H9 (cell line): ENCODE measurements at regions not wholly inside any gene's neighbourhood (a gene's known extent, or its start where the extent isn't known, plus 50 kb on each side); places are given as distances from the start of the nearest gene placed in this dataset.
"Not testable (repeated sequence)": the region's sequence is repeated elsewhere in the genome, so short reads cannot be mapped to it uniquely, and the experiment has no call there.

ENCODE experiments used
- DNase-seq: peaks from one replicate; pipeline ENCODE4 v3.0.0-alpha.2; 2017
- H2AFZ ChIP-seq: one replicate; pipeline ENCODE4 v1.6.1; 2013; ENCODE audit warnings: mild to moderate bottlenecking, low read length, control low read depth, moderate library complexity
- H2AK5ac ChIP-seq: 2 replicates; pipeline ENCODE4 v1.6.1; 2013; ENCODE audit warnings: low read length, control low read depth, mixed read lengths; ENCODE audit not compliant: insufficient read length
- H2BK120ac ChIP-seq: one replicate; pipeline ENCODE4 v1.6.1; 2013; ENCODE audit warnings: low read depth, mild to moderate bottlenecking, low read length, control low read depth, inconsistent platforms; ENCODE audit not compliant: poor library complexity, severe bottlenecking
- H2BK12ac ChIP-seq: 2 replicates; pipeline ENCODE4 v1.6.1; 2013; ENCODE audit warnings: low read length, control low read depth, mixed read lengths, low read depth; ENCODE audit not compliant: insufficient read length
- H2BK15ac ChIP-seq: 2 replicates; pipeline ENCODE4 v1.6.1; 2013; ENCODE audit warnings: low read depth, low read length, control low read depth
- H2BK20ac ChIP-seq: one replicate; pipeline ENCODE4 v1.6.1; 2013; ENCODE audit warnings: low read depth, mild to moderate bottlenecking, low read length, control low read depth, inconsistent platforms; ENCODE audit not compliant: poor library complexity, severe bottlenecking
- H2BK5ac ChIP-seq: 2 replicates; pipeline ENCODE4 v1.6.1; 2013; ENCODE audit warnings: low read length, control low read depth, mixed read lengths; ENCODE audit not compliant: insufficient read length
- H3K14ac ChIP-seq: 2 replicates; pipeline ENCODE4 v1.6.1; 2013; ENCODE audit warnings: low read length, control low read depth; ENCODE audit not compliant: insufficient read depth
- H3K18ac ChIP-seq: 2 replicates; pipeline ENCODE4 v1.6.1; 2013; ENCODE audit warnings: low read depth, mild to moderate bottlenecking, mixed read lengths, low read length, control low read depth; ENCODE audit not compliant: insufficient read length
- H3K23ac ChIP-seq: 2 replicates; pipeline ENCODE4 v1.6.1; 2013; ENCODE audit warnings: low read length, control low read depth, mixed read lengths, low read depth; ENCODE audit not compliant: insufficient read length
- H3K23me2 ChIP-seq: 2 replicates; pipeline ENCODE4 v1.6.1; 2013; ENCODE audit warnings: low read depth, mild to moderate bottlenecking, mixed read lengths, low read length, control low read depth; ENCODE audit not compliant: insufficient read length, poor library complexity, severe bottlenecking
- H3K27ac ChIP-seq: 2 replicates; pipeline ENCODE4 v1.5.1; 2013; ENCODE audit warnings: low read length, control low read depth, mixed read lengths, low read depth; ENCODE audit not compliant: insufficient read length
- H3K27me3 ChIP-seq: 2 replicates; pipeline ENCODE4 v1.6.1; 2013; ENCODE audit warnings: low read length, control low read depth, inconsistent platforms; ENCODE audit not compliant: insufficient read depth
- H3K4ac ChIP-seq: 2 replicates; pipeline ENCODE4 v1.6.1; 2013; ENCODE audit warnings: low read depth, mild to moderate bottlenecking, control low read depth, inconsistent platforms, low read length, moderate library complexity
- H3K4me1 ChIP-seq: 2 replicates; pipeline ENCODE4 v1.6.1; 2013; ENCODE audit warnings: low read length, control low read depth, inconsistent platforms; ENCODE audit not compliant: insufficient read depth
- H3K4me2 ChIP-seq: 2 replicates; pipeline ENCODE4 v1.6.1; 2013; ENCODE audit warnings: low read length, control low read depth, mixed read lengths; ENCODE audit not compliant: insufficient read length, insufficient read depth
- H3K56ac ChIP-seq: 2 replicates; pipeline ENCODE4 v1.6.1; 2013; ENCODE audit warnings: low read depth, mild to moderate bottlenecking, mixed read lengths, low read length, control low read depth; ENCODE audit not compliant: insufficient read length
- H3K79me1 ChIP-seq: 2 replicates; pipeline ENCODE4 v1.6.1; 2013; ENCODE audit warnings: low read depth, mild to moderate bottlenecking, moderate library complexity, low read length, control low read depth, inconsistent platforms; ENCODE audit not compliant: insufficient read depth, poor library complexity, severe bottlenecking
- H3K79me2 ChIP-seq: 2 replicates; pipeline ENCODE4 v1.6.1; 2013; ENCODE audit warnings: low read length, control low read depth, inconsistent platforms; ENCODE audit not compliant: insufficient read depth
- H3K9ac ChIP-seq: 2 replicates; pipeline ENCODE4 v1.6.1; 2013; ENCODE audit warnings: low read length, control low read depth, mixed read lengths; ENCODE audit not compliant: insufficient read length; ENCODE audit errors: extremely low read depth
- H3K9me3 ChIP-seq: one replicate; pipeline ENCODE4 v1.6.1; 2013; ENCODE audit warnings: low read depth, low read length, inconsistent platforms; ENCODE audit not compliant: control insufficient read depth
- H3T11ph ChIP-seq: one replicate; pipeline ENCODE4 v1.6.1; 2013; ENCODE audit warnings: mild to moderate bottlenecking, low read length, control low read depth, inconsistent platforms
- H4K20me1 ChIP-seq: one replicate; pipeline ENCODE4 v1.6.1; 2013; ENCODE audit not compliant: control insufficient read depth, insufficient read length, insufficient read depth
- H4K5ac ChIP-seq: 2 replicates; pipeline ENCODE4 v1.6.1; 2013; ENCODE audit warnings: low read depth, mild to moderate bottlenecking, mixed read lengths, low read length, control low read depth; ENCODE audit not compliant: insufficient read length
- H4K8ac ChIP-seq: replicated peaks from 2 replicates; pipeline ENCODE4 v1.6.1; 2013; ENCODE audit warnings: low read length, control low read depth, mixed read lengths, low read depth; ENCODE audit not compliant: insufficient read length
- H4K91ac ChIP-seq: 2 replicates; pipeline ENCODE4 v1.6.1; 2013; ENCODE audit warnings: low read depth, mild to moderate bottlenecking, moderate library complexity, mixed read lengths, low read length, control low read depth; ENCODE audit not compliant: insufficient read length
- H3K27ac Mint-ChIP-seq, 3 experiments: 2 replicates in 2 of 3; 3 replicates in 1 of 3; pipeline ENCODE4 v1.8.0; 2020 to 2021; ENCODE audit warnings: mixed read lengths in 3 of 3, mild to moderate bottlenecking in 1 of 3, moderate library complexity in 1 of 3
- H3K27me3 Mint-ChIP-seq: 2 replicates; pipeline ENCODE4 v1.8.0; 2021; ENCODE audit warnings: low read depth, mild to moderate bottlenecking, moderate library complexity, mixed read lengths
- H3K36me3 Mint-ChIP-seq, 3 experiments: 2 replicates in 2 of 3; 3 replicates in 1 of 3; pipeline ENCODE4 v1.8.0; 2020 to 2021; ENCODE audit warnings: low read depth in 3 of 3, mixed read lengths in 3 of 3; ENCODE audit not compliant: insufficient read depth in 1 of 3
- H3K4me1 Mint-ChIP-seq, 2 experiments: 2 replicates each; pipeline ENCODE4 v1.8.0; 2020; ENCODE audit warnings: mixed read lengths in 2 of 2
- H3K4me3 Mint-ChIP-seq, 2 experiments: 2 replicates in 1 of 2; 3 replicates in 1 of 2; pipeline ENCODE4 v1.8.0; 2020 to 2021; ENCODE audit warnings: mild to moderate bottlenecking in 2 of 2, mixed read lengths in 2 of 2, moderate library complexity in 1 of 2
- H3K9me3 Mint-ChIP-seq, 2 experiments: 2 replicates in 1 of 2; 3 replicates in 1 of 2; pipeline ENCODE4 v1.8.0; 2020; ENCODE audit warnings: mild to moderate bottlenecking in 2 of 2, mixed read lengths in 2 of 2, moderate library complexity in 1 of 2
- WGBS: extraction: QIAGEN DNeasy Blood & Tissue Kit; methylation state at CpG from one replicate; pipeline ENCODE4 v1.1.7; 2013; ENCODE audit warnings: missing lambda C conversion rate, low lambda C conversion rate, mixed read lengths; ENCODE audit not compliant: insufficient read length; ENCODE audit errors: extremely low coverage; 5-methylcytosine and 5-hydroxymethylcytosine counted together
- TF ChIP-seq, protein P1 (sequence below): fragments of 200-600 bp; sonication (generic); conservative IDR thresholded peaks from 3 replicates; pipeline ENCODE4 v1.8.0; 2021; ENCODE audit warnings: antibody characterized with exemption, mild to moderate bottlenecking

DNA sequence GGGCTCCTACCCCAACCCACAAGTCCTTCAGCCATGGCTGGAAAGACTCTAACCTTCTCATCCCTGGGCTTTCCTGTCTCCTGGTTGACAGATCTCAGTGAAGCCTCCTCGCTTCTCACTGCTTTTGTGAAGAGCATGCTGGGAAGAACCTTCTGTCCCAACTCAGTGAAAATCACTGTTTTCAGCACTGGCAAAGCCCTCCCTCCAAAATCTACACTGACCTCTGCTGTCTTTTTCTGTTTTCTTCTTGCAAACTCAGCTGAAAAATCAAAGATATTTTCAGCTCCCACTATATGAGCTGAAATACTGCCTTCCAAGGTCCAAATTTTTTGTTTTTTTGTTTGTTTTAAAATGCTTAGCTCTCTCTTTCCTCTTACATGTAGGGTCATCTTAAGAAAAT is 266.3 kb upstream of the AGAP1 start:
- H3K27me3 Mint-ChIP-seq = peaks cover 33% of the 10 kb centered on the region
- Histone ChIP-seq H2AK5ac (no peak overlapping the region), H2BK15ac (no peak overlapping the region), H3K27ac (no peak overlapping the region), H3K18ac (no peak overlapping the region), H4K20me1 (no peaks in the 10 kb centered on the region), H2BK12ac (no peak overlapping the region), H2BK20ac (no peak overlapping the region), H3K9me3 (no peaks in the 10 kb centered on the region), H2BK5ac (no peak overlapping the region), H3K56ac (no peak overlapping the region), H4K8ac (no peak overlapping the region), H4K91ac (no peak overlapping the region), H3K4me1 (no peaks in the 10 kb centered on the region), H3K9ac (no peak overlapping the region), H2BK120ac (no peak overlapping the region), H3K79me2 (no peaks in the 10 kb centered on the region), H3K23me2 (no peaks in the 10 kb centered on the region), H3K4me2 (no peak overlapping the region), H3K14ac (no peak overlapping the region), H2AFZ (no peak overlapping the region), H3K23ac (no peak overlapping the region), H3K4ac (no peak overlapping the region; the same call in 1 of the 2 replicates), H3K79me1 (no peaks in the 10 kb centered on the region), H3K27me3 (no peaks in the 10 kb centered on the region), H3T11ph (no peak overlapping the region), H4K5ac (no peak overlapping the region)
- H3K36me3 Mint-ChIP-seq = no peaks in the 10 kb centered on the region
- 0 out of 5 replicates have a peak, but pooled peaks cover 0 to 4% of the 10 kb centered on the region in 2 experiments for H3K9me3 Mint-ChIP-seq
- DNase-seq = no peak
- H3K27ac Mint-ChIP-seq = no peak overlapping the region
- no peaks in the 10 kb centered on the region for H3K4me1 Mint-ChIP-seq
- no CpG with 5 or more reads among the region's 1 CpG for WGBS
- no peak overlapping the region for H3K4me3 Mint-ChIP-seq
- TF ChIP-seq, protein P1, sequence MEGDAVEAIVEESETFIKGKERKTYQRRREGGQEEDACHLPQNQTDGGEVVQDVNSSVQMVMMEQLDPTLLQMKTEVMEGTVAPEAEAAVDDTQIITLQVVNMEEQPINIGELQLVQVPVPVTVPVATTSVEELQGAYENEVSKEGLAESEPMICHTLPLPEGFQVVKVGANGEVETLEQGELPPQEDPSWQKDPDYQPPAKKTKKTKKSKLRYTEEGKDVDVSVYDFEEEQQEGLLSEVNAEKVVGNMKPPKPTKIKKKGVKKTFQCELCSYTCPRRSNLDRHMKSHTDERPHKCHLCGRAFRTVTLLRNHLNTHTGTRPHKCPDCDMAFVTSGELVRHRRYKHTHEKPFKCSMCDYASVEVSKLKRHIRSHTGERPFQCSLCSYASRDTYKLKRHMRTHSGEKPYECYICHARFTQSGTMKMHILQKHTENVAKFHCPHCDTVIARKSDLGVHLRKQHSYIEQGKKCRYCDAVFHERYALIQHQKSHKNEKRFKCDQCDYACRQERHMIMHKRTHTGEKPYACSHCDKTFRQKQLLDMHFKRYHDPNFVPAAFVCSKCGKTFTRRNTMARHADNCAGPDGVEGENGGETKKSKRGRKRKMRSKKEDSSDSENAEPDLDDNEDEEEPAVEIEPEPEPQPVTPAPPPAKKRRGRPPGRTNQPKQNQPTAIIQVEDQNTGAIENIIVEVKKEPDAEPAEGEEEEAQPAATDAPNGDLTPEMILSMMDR = no peak

DNA sequence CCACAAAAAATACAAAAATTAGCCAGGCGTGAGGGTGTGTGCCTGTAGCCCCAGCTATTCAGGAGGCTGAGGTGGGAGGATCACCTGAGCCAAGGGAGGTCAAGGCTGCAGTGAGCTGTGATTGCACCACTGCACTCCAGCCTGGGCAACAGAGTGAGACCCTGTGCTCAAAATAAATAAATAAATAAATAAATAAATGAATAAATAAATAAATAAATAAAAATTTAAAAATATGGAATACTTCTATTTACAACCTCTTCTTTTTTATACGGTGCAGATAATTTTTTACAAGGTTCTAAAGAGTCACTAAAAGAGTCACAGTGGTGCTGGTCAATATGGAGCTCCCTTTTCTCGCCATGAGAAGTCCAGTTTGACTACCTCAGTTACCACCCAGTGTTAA is 265.4 kb upstream of the AGAP1 start:
- not testable (repeated sequence) for H3K4me1 Mint-ChIP-seq, H3K23me2 ChIP-seq, H2BK15ac ChIP-seq, H4K20me1 ChIP-seq, H2BK20ac ChIP-seq, H3K56ac ChIP-seq, H4K91ac ChIP-seq, H3K4me2 ChIP-seq, H4K8ac ChIP-seq, H3K9me3 ChIP-seq, H2BK12ac ChIP-seq, H3K4ac ChIP-seq, H3K79me2 ChIP-seq, H3K36me3 Mint-ChIP-seq, H3K18ac ChIP-seq, H3K4me3 Mint-ChIP-seq, H3K27me3 ChIP-seq, DNase-seq, H4K5ac ChIP-seq, H3K14ac ChIP-seq, H2BK5ac ChIP-seq, H3K23ac ChIP-seq, H3K27ac ChIP-seq, H2AK5ac ChIP-seq, H3K79me1 ChIP-seq, H3K9ac ChIP-seq, H3T11ph ChIP-seq, H3K9me3 Mint-ChIP-seq, H2AFZ ChIP-seq, H3K27ac Mint-ChIP-seq, H2BK120ac ChIP-seq, H3K4me1 ChIP-seq
- H3K27me3 Mint-ChIP-seq = peaks cover 33% of the 10 kb centered on the region
- no CpG with 5 or more reads among the region's 3 CpGs for WGBS
